OCI-LY3 (cell line): ENCODE measurements at regions not wholly inside any gene's neighbourhood (a gene's known extent, or its start where the extent isn't known, plus 50 kb on each side); places are given as distances from the start of the nearest gene placed in this dataset.

Experiments
- H2AFZ ChIP-seq: fragments of 200-600, 300-600 bp; shearing (Covaris generic); 2 replicates; pipeline ENCODE4 v1.6.0; 2014; ENCODE audit warnings: antibody characterized with exemption, low read depth, low read length
- H3K27ac ChIP-seq: fragments of 200-600, 300-600 bp; sonication (generic); 2 replicates; pipeline ENCODE4 v1.5.1; 2014; ENCODE audit warnings: mild to moderate bottlenecking, low read length, moderate library complexity, mixed read lengths
- H3K27me3 ChIP-seq: fragments of 200-600, 300-600 bp; sonication (generic); 2 replicates; pipeline ENCODE4 v1.6.1; 2014; ENCODE audit warnings: low read depth, low read length, mixed read lengths
- H3K36me3 ChIP-seq: fragments of 200-600, 300-600 bp; sonication (generic); replicated peaks from 2 replicates; pipeline ENCODE3; 2014; ENCODE audit warnings: low read depth, low read length, mixed read lengths
- H3K4me1 ChIP-seq: fragments of 300-600, 200-600 bp; sonication (generic); 2 replicates; pipeline ENCODE4 v1.6.1; 2014; ENCODE audit warnings: low read length, mixed read lengths
- H3K4me2 ChIP-seq: fragments of 200-600, 300-600 bp; sonication (generic); 2 replicates; pipeline ENCODE4 v1.6.1; 2014; ENCODE audit warnings: low read length, mixed read lengths
- H3K4me3 ChIP-seq: fragments of 300-600, 200-600 bp; sonication (generic); 2 replicates; pipeline ENCODE4 v1.5.1; 2014; ENCODE audit warnings: antibody characterized with exemption, mild to moderate bottlenecking, low read length, moderate library complexity
- H3K79me2 ChIP-seq: fragments of 300-600, 200-600 bp; shearing (Covaris generic); 2 replicates; pipeline ENCODE4 v1.6.1; 2014; ENCODE audit warnings: mild to moderate bottlenecking, low read length, mixed read lengths
- H3K9ac ChIP-seq: fragments of 300-600, 200-600 bp; shearing (Covaris generic); 2 replicates; pipeline ENCODE4 v1.6.0; 2014; ENCODE audit warnings: mild to moderate bottlenecking, low read length, moderate library complexity
- H3K9me3 ChIP-seq: fragments of 200-600, 300-600 bp; shearing (Covaris generic); 2 replicates; pipeline ENCODE4 v1.6.1; 2014; ENCODE audit warnings: low read length, mixed read lengths; ENCODE audit not compliant: insufficient read depth
- H4K20me1 ChIP-seq: fragments of 200-600, 300-600 bp; sonication (generic); 2 replicates; pipeline ENCODE4 v1.6.1; 2016; ENCODE audit warnings: low read length, mixed read lengths; ENCODE audit not compliant: insufficient read depth
- CTCF ChIP-seq: fragments of 200-600, 300-600 bp; sonication (generic); IDR thresholded peaks from 2 replicates; pipeline ENCODE4 v1.5.1; 2014; ENCODE audit warnings: antibody characterized with exemption, low read length, low read depth
- EZH2phosphoT487 ChIP-seq: fragments of 200-600 bp; shearing (Covaris generic); IDR thresholded peaks from 2 replicates; pipeline ENCODE4 v1.6.1; 2018; ENCODE audit warnings: antibody characterized with exemption, mixed run types, low read depth

- TF ChIP-seq EZH2phosphoT487 (no peak), CTCF (no peak)
- H3K9ac ChIP-seq: no peak overlapping the region
- no peaks in the 10 kb centered on the region for H3K36me3 ChIP-seq
- peak overlapping the region; percentile 41 for H3K4me2 ChIP-seq
- peaks cover 22% of the 10 kb centered on the region for H3K4me1 ChIP-seq
- H3K4me3 ChIP-seq: 0 out of 2 replicates have a peak overlapping the region, but pooled peaks have one; percentile 3
- no peak overlapping the region for H2AFZ ChIP-seq
- no peaks in the 10 kb centered on the region for H3K79me2 ChIP-seq
- H3K27me3 ChIP-seq: no peaks in the 10 kb centered on the region
- no peaks in the 10 kb centered on the region for H4K20me1 ChIP-seq
- H3K9me3 ChIP-seq: no peaks in the 10 kb centered on the region
- peak overlapping the region; percentile 12 for H3K27ac ChIP-seq
These were observed 159.9 kb upstream of the CMC1 start for GRCh38 chr3:28081533-28081947.

- Histone ChIP-seq H3K79me2 (no peaks in the 10 kb centered on the region), H3K27ac (no peak overlapping the region), H3K4me2 (no peak overlapping the region), H3K4me3 (no peak overlapping the region), H2AFZ (no peak overlapping the region), H3K4me1 (no peaks in the 10 kb centered on the region), H3K9ac (no peak overlapping the region), H4K20me1 (no peaks in the 10 kb centered on the region), H3K36me3 (no peaks in the 10 kb centered on the region), H3K9me3 (no peaks in the 10 kb centered on the region), H3K27me3 (no peaks in the 10 kb centered on the region)
- TF ChIP-seq EZH2phosphoT487 (no peak), CTCF (no peak)
These were observed 153.8 kb upstream of the CMC1 start for GRCh38 chr3:28087591-28087990.

- Histone ChIP-seq H3K27ac (no peak overlapping the region), H3K36me3 (no peaks in the 10 kb centered on the region), H3K9ac (no peak overlapping the region), H2AFZ (no peak overlapping the region), H3K4me2 (no peak overlapping the region), H3K27me3 (no peaks in the 10 kb centered on the region), H3K79me2 (no peaks in the 10 kb centered on the region), H3K9me3 (peaks cover 7% of the 10 kb centered on the region; the same call in 1 of the 2 replicates), H3K4me1 (no peaks in the 10 kb centered on the region), H3K4me3 (no peak overlapping the region), H4K20me1 (no peaks in the 10 kb centered on the region)
- no peak for TF ChIP-seq EZH2phosphoT487
- TF ChIP-seq CTCF: no peak
These were observed 152.4 kb upstream of the CMC1 start for GRCh38 chr3:28088811-28089526.

GRCh38 chr3:28089527-28089897 lies 151.9 kb upstream of the CMC1 start:
- Histone ChIP-seq H3K9me3 (peaks cover 9% of the 10 kb centered on the region; the same call in 1 of the 2 replicates), H3K79me2 (no peaks in the 10 kb centered on the region), H4K20me1 (no peaks in the 10 kb centered on the region), H3K36me3 (no peaks in the 10 kb centered on the region), H3K4me1 (no peaks in the 10 kb centered on the region), H3K4me3 (no peak overlapping the region), H3K27me3 (no peaks in the 10 kb centered on the region), H3K9ac (no peak overlapping the region), H2AFZ (no peak overlapping the region), H3K4me2 (no peak overlapping the region), H3K27ac (no peak overlapping the region)
- no peak for TF ChIP-seq EZH2phosphoT487
- peak; percentile 22 for TF ChIP-seq CTCF
